ENCODE measurements at regions not wholly inside any gene's neighbourhood (a gene's known extent, or its start where the extent isn't known, plus 50 kb on each side); places are given as distances from the start of the nearest gene placed in this dataset.
"Not testable (repeated sequence)": the region's sequence is repeated elsewhere in the genome, so short reads cannot be mapped to it uniquely, and the experiment has no call there.

DNA sequence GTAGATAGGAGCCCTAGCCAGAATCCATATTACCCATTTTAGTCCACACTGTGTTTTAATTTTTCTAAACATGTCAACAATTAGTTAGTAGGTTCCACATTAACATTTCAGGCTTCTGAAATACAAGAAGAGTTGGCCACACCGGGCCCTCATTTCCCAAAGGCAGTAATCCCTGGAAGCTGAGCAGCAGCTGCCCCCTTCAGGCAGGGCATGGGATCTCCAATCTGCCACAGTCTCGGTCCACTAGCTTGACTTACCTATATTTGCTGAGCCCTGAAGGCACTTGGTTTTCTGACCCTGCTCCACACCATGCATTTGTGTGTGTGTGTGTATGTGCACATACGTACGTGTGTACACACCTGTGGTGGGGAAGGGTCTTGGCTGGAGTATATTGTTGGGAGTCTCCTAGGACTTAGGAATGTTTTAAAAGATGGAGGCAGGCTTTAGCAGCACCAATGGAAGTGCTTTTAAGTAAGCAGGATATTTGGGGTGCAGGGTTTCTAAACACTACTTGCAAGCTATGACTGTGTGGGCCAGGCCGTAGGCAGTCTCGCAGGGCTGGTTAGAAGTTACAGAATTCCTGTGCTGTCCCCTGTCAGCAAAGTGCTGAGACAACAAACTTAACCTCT, 71.2 kb upstream of the SOX14 start:
- TF ChIP-seq CTCF (IDR thresholded peaks at IDR 0.05): no peak
- DNase-seq: no peak
- Mint-ChIP-seq H3K27ac (no peak overlapping the region), H3K36me3 (ENCODE audit: low read depth) (peaks cover 4% of the 10 kb centered on the region; the same call in 1 of the 2 replicates), H3K4me3 (no peak overlapping the region), H3K27me3 (ENCODE audit: insufficient read depth) (no peaks in the 10 kb centered on the region), H3K4me1 (ENCODE audit: low read depth) (no peaks in the 10 kb centered on the region), H3K9me3 (peaks cover 15% of the 10 kb centered on the region)

GRCh38 chr3:137693791-137694190, 70.3 kb upstream of the SOX14 start:
- peaks cover 15% of the 10 kb centered on the region for H3K9me3 Mint-ChIP-seq
- no peaks in the 10 kb centered on the region for H3K27me3 Mint-ChIP-seq (ENCODE audit: insufficient read depth)
- TF ChIP-seq CTCF (IDR thresholded peaks at IDR 0.05): no peak
- no peak overlapping the region for H3K4me3 Mint-ChIP-seq
- no peaks in the 10 kb centered on the region for H3K4me1 Mint-ChIP-seq (ENCODE audit: low read depth)
- peaks cover 4% of the 10 kb centered on the region; the same call in 1 of the 2 replicates for H3K36me3 Mint-ChIP-seq (ENCODE audit: low read depth)
- DNase-seq: no peak
- no peak overlapping the region for H3K27ac Mint-ChIP-seq

DNA sequence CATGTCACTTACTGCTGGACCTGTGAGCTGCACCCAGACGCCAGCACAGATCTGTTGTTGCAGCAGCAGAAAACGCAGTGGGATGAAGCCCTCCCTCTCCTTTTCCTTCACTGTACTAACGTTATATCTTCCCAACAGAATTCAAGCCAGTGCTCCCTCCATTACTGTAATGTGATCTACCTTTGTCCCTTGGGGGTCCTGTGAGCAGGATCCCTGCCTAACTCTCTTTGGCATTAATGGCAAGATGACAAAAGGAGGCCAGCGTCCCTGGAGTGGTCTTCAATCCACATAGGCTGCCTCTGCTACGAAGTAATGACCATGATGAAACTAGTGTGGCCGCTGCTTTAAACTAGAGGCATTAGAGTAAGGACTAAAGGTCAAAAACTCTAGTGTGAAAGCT, 69.3 kb upstream of the SOX14 start:
- no peaks in the 10 kb centered on the region for H3K4me1 Mint-ChIP-seq (ENCODE audit: low read depth)
- no peaks in the 10 kb centered on the region for H3K27me3 Mint-ChIP-seq (ENCODE audit: insufficient read depth)
- H3K9me3 Mint-ChIP-seq: peaks cover 20% of the 10 kb centered on the region
- H3K27ac Mint-ChIP-seq: no peak overlapping the region
- H3K4me3 Mint-ChIP-seq: no peak overlapping the region
- TF ChIP-seq CTCF (IDR thresholded peaks at IDR 0.05): no peak
- H3K36me3 Mint-ChIP-seq (ENCODE audit: low read depth): peaks cover 4% of the 10 kb centered on the region; the same call in 1 of the 2 replicates
- DNase-seq: no peak

DNA sequence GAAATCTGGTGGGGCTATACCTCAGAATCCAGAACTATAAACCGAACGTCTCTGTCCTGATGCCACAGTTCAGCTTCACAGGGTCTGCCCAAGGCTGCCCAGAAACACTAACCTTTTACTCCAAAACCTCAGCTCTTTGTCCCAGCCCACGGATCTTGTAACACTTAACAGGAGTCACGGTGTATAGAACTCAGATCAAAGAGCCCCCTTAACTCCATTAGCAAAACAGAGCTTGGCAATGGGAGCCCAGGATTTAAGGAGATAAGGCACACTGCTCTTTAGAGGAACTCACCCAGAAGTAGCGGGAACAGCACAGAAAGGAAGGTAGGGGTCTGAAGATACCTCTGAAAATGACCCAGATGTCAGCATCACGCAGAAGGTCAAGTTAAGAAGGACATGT, 68.8 kb upstream of the SOX14 start:
- peaks cover 4% of the 10 kb centered on the region; the same call in 1 of the 2 replicates for H3K36me3 Mint-ChIP-seq (ENCODE audit: low read depth)
- no peak overlapping the region for H3K27ac Mint-ChIP-seq
- no peak for TF ChIP-seq CTCF (IDR thresholded peaks at IDR 0.05)
- H3K4me3 Mint-ChIP-seq: no peak overlapping the region
- no peaks in the 10 kb centered on the region for H3K27me3 Mint-ChIP-seq (ENCODE audit: insufficient read depth)
- H3K9me3 Mint-ChIP-seq: peaks cover 20% of the 10 kb centered on the region
- DNase-seq: no peak
- no peaks in the 10 kb centered on the region for H3K4me1 Mint-ChIP-seq (ENCODE audit: low read depth)

GRCh38 chr3:137709011-137709601, 55.0 kb upstream of the SOX14 start:
- Mint-ChIP-seq H3K9me3 (peaks cover 35% of the 10 kb centered on the region), H3K36me3 (ENCODE audit: low read depth) (0 out of 2 replicates have a peak, but pooled peaks cover 6% of the 10 kb centered on the region), H3K27me3 (ENCODE audit: insufficient read depth) (no peaks in the 10 kb centered on the region)

GRCh38 chr3:137713965-137714364, 50.1 kb upstream of the SOX14 start:
- not testable (repeated sequence) for H3K36me3 Mint-ChIP-seq (ENCODE audit: low read depth); H3K4me3 Mint-ChIP-seq; H3K4me1 Mint-ChIP-seq (ENCODE audit: low read depth); DNase-seq; H3K27me3 Mint-ChIP-seq (ENCODE audit: insufficient read depth); H3K27ac Mint-ChIP-seq
- H3K9me3 Mint-ChIP-seq: peaks cover 44% of the 10 kb centered on the region

More at GRCh38 chr3:137709011-137709601, 55.0 kb upstream of the SOX14 start:
- Mint-ChIP-seq H3K4me1 (ENCODE audit: low read depth) (no peaks in the 10 kb centered on the region), H3K4me3 (no peak overlapping the region), H3K27ac (no peak overlapping the region)
- no peak for DNase-seq
- no peak; the same call in 1 of the 2 replicates for TF ChIP-seq CTCF (IDR thresholded peaks at IDR 0.05)

All from HFFc6 (cell line).